GM18909 (cell line): ENCODE measurements at regions not wholly inside any gene's neighbourhood (a gene's known extent, or its start where the extent isn't known, plus 50 kb on each side); places are given as distances from the start of the nearest gene placed in this dataset.
"Not testable (repeated sequence)": the region's sequence is repeated elsewhere in the genome, so short reads cannot be mapped to it uniquely, and the experiment has no call there.

Source experiments
- ATAC-seq: cut with Tn5 transposase; IDR thresholded peaks from one replicate; pipeline ENCODE4 v1.9.1; 2021; ENCODE audit warnings: mild to moderate bottlenecking; ENCODE audit not compliant: unreplicated experiment, poor library complexity

DNA sequence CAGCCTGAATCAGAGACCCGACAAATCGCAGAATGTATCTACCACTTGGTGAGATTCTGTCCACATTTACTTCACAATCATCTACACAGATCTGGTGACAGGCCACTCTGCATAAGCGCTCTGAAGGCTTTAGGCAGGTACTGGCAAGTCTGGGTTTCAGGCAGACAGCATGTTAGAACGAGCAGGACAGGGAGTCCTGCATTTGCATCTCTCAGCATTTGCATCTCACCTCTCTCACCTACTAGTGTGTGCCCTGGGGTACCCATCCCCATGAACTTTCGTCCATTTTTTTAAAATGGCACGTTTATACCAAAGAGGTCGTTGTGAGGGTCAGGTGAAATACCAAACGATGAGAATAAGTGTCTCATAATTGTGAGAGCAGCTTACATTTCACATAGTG, 108.2 kb downstream of the SPATA31A1 start:
- ATAC-seq: peak; percentile 37

DNA sequence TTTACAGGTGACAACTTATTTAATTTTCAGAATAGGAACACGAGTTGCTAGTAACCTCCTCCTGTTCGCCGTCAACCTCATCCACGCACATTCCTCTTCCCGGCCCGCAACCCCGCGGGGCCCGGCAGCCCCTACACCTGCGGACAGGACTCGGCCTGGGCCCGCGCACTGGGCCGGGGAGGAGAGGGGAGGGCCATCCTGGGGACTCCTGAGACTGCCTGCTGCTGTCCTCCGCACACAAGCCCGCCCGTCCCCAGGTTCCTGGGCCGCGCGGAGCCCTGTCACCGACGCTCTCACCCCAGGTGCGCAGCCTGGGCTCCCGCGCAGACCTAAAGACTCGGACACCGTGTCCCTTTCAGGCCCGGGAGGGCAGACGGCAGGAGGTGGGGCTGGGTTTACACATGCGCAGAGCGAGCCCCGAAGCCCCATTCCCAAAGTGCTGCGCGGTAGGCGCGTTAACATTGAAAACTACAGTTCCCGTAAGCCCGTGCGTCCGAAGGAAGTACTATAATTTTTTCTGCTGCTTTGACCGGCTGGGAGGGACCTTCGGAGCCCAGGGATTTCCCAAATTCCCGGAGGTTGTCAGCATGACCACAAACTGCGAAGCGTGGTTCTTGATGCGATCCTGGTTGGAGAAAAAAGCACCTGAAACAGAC, 108.8 kb downstream of the SPATA31A1 start:
- peak; percentile 98 for ATAC-seq

DNA sequence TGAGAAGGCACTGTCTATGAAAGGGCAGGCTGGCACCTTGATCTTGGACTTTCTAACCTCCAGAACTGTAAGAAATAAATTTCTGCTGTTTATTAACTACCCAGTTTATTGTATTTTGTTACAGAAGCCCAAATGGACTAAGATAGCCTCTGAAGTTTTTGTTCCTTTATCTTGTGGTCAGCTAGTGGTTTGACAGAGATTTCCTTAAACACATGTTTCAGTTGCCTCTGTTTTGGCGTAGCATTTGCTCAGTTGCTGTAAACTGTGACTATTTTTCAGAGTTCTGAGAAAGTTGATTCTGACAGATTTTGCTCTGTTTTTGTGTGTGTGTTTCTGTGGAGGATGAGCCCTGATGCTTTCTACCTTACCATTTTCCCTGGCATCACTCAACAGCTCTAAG, 119.0 kb downstream of the SPATA31A1 start:
- peak; percentile 99 for ATAC-seq

DNA sequence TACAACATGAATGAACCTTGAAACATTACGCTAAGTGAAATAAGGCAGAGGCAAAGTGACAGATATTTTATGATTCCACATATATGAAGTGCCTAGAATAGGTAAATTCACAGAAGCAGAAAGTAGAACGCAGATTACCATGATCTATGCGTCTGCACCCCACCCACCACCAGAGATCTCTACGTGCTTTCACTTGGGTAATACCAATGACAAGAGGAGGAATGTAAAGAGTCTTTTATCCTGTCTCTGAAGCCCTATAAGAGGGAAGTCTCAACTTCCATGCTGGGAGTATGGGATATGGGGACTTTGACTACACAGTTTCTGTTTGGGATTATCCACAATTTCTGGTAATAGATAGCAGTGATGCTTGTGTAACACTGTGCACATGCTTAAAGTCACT, 127.6 kb downstream of the SPATA31A1 start:
- ATAC-seq: not testable (repeated sequence)

DNA sequence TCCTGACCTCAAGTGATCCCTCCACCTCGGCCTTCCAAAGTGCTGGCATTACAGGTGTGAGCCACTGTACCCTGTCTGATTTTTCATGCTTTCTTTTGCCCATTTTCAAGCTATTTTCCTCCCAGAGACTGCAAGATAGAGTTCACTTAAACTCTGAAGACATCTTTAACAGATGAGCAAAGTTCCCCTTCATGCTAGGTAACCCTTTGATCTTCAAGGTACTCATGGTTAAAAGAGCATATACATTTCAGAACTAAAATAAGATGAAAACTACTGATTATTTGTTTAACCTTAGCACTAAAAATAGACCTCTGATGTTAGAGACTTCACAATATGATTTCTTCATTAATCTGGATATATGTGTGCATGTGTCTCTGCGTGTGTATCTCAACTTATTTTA, 128.4 kb downstream of the SPATA31A1 start:
- peak; percentile 25 for ATAC-seq

DNA sequence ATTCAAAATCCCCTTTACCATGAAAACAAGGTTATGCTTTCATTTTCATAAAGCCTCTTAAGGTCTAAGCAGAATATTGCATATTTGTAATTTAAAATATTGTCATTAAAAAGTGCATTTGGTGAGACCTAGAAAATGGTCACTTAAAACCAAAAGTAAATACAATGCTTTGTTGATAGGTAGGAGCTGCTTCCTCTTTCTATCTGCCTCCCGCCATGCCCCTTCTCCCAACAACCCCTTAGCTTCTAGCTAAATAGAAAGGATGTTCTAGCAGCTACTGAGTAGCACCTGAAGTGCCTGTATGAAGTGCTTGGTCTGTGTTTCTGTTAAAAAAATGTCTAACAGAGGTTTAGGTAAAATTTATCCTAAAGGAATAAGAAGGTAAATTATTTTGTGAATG, 128.8 kb downstream of the SPATA31A1 start:
- ATAC-seq: peak; percentile 86

DNA sequence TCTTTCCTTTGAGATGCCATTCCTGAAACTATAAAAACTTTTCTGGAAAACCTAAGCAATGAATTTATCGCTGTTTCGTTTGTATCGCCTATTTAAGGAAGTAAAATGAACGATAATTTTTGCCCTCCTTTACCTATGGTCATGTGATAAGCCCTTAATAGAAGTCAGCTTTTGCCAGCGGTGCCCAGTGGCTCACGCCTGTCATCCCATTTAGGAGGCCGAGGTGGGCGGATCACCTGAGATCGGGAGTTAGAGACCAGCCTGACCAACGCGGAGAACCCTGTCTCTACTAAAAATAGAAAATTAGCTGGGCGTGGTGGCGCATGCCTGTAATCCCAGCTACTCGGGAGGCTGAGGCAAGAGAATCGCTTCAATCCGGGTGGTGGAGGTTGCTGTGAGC, 132.0 kb downstream of the SPATA31A1 start:
- not testable (repeated sequence) for ATAC-seq

DNA sequence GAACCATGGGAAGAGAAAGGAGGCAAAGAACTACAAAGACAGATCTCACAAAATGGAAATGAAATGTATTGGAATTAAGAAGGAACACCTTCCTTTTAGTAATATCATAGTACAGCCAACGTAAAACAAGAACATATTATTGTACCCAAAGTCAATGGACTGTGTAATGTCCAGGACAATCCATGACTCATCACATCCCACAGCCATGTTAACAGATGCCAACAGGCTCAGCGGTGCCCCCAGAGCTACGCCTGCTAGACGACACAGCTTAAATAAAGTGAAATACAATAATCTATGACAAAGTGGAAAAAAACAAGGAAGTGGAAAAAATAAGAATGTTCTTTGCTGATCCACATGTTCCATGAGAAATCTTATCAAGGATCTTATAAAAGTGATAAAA, 140.8 kb downstream of the SPATA31A1 start:
- not testable (repeated sequence) for ATAC-seq

DNA sequence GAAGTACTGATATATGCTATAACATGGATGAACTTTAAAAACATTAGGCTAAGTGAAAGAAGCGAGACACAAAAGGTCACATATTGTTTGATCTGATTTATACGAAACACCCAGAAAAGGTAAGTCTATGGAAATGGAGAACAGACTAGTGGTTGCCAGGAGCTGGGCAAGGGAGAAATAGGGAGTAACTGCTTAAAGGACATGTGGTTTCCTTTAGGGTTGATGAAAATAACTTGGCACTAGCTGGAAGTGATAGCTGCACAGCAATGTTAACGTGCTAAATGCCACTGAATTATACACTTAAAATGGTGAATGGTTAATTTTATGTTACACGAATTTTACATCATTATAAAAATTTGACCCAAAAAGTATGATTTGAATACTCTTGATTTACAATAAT, 147.7 kb downstream of the SPATA31A1 start:
- not testable (repeated sequence) for ATAC-seq

DNA sequence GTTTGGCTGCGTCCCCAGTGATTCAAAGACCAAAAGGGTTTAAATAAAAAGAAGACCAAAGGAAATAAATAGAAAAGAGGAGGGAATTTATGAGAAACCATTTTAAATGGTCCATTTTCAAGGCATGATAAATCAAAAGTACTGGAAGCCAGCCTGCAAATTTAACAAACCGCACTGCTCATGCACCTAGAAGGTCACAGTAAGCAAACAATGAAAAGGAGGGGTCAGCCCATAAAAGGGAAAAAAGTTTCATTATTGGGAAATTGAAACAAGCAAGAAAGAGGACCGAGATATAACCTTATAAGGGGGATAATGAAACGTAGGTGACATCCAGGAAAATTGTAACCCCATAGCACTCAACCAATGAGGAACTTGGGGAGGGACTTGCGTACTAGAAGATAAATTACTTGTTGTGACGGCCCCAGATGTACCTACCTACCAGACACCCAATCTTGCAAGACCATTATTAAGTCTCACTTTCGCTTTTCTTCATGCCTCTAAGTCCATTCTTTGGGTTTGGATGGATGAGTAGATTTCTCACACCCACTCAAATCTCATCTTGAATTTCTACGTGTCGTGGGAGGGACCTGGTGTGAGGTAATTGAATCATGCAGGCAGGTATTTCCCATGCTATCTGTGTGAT, 172.0 kb downstream of the SPATA31A1 start:
- not testable (repeated sequence) for ATAC-seq

DNA sequence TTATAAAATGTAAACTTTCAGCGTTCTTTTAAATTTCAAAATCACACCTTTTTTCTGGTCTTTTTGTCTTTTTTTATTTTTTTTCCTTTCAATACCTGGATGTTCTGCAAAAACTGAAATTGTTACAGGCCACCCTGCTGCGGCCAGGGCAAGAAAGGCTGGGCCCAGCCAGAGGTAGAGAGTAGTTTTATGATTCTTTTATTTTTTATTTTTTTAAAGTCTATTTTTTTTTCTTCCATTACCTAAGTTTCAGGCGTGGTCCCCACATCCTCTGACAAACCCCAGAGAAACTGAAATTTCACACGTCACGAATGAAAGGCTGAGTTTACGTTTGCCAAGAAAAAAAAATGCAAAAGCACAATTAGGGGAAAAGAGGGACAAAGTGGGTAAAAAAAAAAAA, 177.1 kb downstream of the SPATA31A1 start:
- ATAC-seq: not testable (repeated sequence)

DNA sequence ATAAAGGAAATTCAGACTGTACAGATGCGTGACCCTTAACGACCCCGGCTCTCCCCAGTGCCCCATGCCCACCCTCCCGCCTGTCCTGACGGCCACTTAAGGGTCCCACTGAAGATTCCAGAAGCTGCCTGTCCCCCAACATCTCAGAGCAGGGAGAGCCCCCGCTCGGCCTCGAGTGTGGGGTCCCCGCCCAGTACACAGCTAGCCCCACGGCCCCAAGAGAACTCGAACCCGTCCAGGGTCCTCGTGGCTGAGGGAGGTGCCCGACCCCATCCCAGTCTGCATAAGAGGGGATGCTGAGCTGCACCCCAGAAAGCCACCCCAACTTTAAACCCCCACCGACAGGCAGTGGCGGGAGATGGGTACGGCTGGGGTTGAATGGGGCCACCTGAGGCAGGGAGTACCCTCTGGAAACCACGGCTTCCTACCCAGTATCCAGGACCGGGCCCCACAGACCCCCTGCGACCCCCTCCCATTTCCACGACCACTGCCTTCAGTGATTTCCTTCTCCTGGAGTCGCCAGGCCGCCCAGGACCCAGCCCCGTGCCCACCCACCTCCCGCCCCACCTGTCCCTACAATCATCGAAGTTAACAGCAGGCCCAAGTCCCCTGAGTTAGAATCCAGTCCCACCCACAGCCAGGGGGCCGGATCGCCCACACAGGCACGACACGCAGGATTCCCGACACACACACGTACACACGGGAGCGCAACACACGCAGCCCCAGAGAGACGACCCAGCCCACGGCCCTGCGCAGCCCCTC, 177.7 kb downstream of the SPATA31A1 start:
- not testable (repeated sequence) for ATAC-seq

DNA sequence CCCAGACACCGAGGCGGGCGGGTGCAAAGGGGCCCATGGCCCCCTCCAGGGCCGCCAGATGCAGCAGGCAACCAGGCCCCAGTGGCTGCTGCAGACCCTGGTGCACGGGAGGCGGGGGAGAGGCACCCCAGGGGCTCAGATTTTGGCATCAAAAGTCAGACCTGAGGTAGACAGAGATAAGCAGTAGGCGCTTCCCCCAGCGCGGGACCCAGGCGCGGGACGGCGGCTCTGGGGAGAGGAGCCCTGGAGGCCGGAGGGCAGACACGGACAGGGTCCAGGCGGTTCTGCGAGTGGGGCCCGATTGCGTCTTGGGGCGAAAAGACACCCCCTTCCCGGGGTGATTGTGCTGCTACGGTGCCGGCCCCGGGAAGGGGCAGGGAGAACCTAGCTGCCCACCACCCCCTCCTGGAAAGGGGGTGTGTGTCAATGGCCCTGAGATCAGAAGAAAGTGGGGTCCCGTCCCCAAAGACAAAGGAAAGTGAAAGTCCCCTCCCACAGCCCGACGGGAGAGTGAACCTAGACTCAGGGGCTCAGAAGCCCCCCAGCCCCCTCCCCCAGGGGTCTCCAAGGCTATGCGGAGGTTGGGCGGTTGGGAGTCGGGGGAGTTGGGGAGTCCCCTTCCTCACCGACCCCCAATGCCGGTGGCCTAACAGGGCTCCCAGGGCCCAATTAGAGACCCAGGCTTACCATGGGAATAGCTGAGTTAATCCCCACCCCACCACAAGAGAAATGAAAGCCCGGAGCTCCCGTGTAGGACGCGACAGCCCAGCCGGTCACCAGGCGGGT, 178.5 kb downstream of the SPATA31A1 start:
- ATAC-seq: not testable (repeated sequence)

DNA sequence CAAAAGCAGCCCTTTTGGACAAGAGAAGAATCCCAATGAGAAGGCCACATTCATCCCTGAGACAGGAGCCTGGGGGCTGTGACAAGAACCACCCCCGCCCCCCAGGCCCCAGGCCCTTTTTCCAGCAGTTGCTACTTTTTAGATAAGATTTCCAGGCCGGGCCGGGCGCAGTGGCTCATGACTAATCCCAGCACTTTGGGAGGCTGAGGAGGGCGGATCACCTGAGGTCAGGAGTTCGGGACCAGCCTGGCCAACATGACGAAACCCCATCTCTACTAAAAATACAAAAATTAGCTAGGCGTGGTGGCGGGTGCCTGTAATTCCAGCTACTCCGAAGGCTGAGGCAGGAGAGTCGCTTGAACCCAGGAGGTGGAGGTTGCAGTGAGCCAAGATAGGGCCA, 179.4 kb downstream of the SPATA31A1 start:
- ATAC-seq: not testable (repeated sequence)

DNA sequence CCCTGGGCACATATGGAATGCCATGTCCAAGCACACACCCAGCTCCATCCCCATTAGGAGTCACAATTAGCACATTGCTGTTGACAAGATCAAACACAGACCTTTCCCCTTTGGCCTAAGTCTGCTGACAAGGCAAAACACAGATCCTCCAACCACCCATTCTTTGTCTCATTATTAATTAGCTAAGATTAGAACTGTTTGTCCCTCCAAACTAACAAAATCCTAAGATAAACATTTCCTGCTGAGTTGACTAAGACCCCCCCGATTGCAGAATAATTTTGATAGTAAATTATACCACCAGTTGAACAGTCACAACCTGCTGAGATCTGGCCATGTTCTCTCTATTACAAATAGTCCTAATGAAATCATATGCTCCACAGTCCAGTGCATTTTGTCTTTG, 186.7 kb downstream of the SPATA31A1 start:
- ATAC-seq: not testable (repeated sequence)

DNA sequence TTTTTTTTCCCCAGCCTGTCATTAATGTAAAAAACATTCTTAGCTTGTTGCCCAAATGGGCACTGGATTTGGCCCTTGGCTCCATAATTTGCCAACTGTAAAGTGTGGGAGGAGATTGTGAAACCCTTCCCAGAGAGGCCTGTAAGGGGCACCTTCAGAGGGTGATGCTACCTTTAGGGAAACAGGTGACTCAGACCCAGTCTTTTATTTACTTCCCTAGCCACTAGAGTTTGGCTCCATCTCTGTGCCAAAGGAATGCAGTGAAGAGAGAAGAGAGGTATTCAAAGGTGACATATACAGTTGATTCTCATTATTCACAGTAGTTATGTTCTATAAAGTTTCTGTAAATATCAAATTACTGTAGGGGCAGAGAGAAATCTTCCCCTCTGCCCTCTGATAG, 189.6 kb downstream of the SPATA31A1 start:
- not testable (repeated sequence) for ATAC-seq

DNA sequence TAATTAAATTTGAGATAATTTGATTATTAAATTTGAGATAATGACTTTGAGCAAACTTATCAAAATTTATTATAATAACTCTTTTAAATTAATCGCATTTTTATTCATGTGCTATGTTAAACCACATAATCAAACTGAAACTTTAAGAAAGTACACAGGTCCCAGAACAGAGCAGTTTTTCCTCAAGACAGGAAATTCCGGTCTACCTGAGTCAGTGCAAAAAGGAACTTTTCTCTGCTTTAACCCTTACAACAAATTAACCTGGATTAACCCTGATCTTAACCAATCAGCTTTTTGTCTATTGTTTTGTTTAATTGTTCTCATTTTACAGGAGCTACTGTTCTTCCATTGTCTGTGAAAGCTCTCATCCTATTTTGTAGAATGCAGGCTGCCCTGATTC, 195.1 kb downstream of the SPATA31A1 start:
- not testable (repeated sequence) for ATAC-seq

DNA sequence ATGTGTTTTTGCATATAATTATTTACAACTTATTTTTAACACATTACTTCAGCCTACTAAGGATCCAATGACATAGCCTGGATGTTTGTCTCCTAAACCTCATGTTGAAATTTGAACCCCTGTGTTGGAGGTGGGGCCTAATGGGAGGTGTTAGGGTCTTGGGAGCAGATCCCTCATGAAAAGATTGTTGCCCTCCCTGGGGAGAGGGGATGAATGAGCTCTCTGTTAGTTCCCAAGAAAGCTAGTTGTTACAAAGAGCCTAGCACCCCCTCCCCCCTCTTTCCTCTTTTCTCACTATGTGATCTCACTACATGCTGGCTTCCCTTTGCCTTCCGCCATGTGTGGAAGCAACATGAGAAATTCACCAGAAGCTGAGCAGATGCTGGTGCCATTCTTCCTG, 196.1 kb downstream of the SPATA31A1 start:
- ATAC-seq: not testable (repeated sequence)

DNA sequence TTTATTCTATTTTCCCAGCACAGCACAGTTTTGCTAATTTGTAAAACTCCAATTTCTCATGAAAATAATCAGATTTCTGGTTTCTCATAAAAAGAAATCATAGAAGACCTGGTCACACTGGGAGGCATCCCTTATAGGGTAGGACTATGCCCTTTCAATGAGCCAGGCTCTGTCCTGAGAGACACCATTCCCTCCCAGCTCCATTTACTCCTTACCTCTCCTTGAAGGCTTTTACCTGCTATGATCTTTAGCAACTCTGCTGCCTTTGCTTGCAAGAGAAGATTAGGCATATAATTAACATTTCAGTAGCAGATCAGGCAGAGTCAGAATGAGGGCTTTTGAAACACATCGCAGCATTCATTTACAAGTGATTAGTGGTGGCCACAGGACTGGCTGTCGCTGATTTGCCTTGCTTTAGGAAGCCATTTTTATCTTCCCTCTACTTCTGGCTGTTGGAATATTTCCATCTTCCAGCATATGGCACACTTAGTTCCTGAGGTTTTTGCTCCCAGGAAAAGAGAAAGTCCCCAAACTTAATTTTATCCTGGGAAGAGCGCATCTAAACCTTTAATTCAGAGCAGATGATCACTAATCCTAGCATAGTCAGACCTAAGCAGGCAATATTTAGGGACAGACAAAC, 196.9 kb downstream of the SPATA31A1 start:
- ATAC-seq: not testable (repeated sequence)

DNA sequence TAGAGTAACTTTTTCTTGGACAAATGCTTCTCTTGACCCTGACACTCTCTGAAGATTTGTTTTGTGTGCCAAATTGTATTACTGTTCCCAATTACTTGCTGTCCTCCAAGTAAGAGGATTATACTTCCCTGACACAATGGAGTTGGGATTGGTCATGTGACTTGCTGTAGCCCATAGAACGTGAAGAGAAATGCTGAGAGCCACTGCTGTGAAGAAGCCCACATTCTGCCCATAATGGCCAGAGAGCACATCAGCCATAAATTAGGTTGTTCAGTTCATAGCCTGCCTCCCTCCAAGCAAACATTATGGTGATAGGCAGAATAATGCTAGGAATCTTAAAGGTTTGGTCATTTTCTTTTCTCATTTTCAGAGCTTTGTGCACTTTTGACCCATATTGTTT, 198.9 kb downstream of the SPATA31A1 start:
- not testable (repeated sequence) for ATAC-seq
